ENCODE measurements at regions not wholly inside any gene's neighbourhood (a gene's known extent, or its start where the extent isn't known, plus 50 kb on each side); places are given as distances from the start of the nearest gene placed in this dataset.

DNA sequence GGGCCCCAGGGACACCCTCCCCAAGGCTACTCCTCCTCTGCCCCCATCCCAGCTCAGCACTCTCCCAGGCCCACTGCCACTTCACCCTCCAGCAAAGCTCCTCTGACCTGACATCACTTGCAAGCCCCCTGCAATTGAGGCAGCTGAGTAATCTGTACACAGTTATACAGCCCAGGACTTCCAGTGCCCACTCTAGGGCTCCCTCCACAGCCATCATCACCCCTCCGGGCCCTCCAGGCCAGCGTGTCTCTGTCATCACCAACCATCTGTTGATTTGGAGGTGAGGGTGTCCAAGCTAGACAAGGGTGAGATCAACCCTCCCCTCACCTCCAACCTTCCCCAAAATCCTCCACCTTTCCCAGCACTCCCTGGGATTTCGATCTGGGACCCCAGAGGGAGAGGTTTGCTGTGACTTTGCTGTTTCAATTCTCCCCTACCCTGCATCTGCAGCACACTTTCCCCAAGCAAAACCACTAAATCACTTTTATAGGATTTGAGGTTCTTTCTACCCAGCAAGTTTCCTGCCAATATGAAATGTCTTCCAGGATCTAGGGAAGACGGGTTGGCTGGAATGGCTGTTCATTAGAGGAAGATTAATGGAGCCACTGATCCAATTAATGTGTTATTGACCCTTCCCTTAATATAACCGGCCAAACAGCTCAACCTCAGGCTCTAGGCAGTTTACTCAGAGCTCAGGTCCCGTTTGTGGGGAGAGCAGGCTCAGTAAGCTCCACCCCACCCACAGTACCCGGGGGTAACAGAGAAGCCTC is 92.9 kb downstream of the CHST1 start:
- TF ChIP-seq POLR2AphosphoS5 (IDR thresholded peaks at IDR 0.05) (no peak), POLR2A (IDR thresholded peaks at IDR 0.05) (no peak)
- TF ChIP-seq, protein P1, sequence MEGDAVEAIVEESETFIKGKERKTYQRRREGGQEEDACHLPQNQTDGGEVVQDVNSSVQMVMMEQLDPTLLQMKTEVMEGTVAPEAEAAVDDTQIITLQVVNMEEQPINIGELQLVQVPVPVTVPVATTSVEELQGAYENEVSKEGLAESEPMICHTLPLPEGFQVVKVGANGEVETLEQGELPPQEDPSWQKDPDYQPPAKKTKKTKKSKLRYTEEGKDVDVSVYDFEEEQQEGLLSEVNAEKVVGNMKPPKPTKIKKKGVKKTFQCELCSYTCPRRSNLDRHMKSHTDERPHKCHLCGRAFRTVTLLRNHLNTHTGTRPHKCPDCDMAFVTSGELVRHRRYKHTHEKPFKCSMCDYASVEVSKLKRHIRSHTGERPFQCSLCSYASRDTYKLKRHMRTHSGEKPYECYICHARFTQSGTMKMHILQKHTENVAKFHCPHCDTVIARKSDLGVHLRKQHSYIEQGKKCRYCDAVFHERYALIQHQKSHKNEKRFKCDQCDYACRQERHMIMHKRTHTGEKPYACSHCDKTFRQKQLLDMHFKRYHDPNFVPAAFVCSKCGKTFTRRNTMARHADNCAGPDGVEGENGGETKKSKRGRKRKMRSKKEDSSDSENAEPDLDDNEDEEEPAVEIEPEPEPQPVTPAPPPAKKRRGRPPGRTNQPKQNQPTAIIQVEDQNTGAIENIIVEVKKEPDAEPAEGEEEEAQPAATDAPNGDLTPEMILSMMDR (IDR thresholded peaks at IDR 0.05 in 8 of 11, conservative IDR thresholded peaks at IDR 0.05 in 3 of 11), result no peak
